ENCODE measurements at regions not wholly inside any gene's neighbourhood (a gene's known extent, or its start where the extent isn't known, plus 50 kb on each side); places are given as distances from the start of the nearest gene placed in this dataset.

DNA sequence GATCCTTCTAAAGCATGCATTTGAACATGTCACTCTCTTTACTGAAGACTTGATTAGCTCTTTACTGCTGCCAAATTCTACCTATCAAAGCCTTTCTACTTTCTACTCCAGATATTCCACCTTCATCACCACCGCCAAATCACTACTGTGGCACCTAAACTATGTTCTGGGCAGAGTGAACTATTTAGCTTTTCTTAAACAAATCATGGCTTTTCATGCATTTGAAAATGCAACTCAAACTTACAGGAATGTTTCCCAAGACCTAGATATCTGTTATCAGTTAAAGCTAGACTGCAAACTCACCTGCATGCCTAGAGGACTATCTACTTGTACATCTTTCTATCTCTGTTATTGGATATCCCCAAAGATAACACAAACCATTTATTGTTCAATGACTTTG lies 109.3 kb downstream of the MAFB start (continued):
- TF ChIP-seq, protein P1, sequence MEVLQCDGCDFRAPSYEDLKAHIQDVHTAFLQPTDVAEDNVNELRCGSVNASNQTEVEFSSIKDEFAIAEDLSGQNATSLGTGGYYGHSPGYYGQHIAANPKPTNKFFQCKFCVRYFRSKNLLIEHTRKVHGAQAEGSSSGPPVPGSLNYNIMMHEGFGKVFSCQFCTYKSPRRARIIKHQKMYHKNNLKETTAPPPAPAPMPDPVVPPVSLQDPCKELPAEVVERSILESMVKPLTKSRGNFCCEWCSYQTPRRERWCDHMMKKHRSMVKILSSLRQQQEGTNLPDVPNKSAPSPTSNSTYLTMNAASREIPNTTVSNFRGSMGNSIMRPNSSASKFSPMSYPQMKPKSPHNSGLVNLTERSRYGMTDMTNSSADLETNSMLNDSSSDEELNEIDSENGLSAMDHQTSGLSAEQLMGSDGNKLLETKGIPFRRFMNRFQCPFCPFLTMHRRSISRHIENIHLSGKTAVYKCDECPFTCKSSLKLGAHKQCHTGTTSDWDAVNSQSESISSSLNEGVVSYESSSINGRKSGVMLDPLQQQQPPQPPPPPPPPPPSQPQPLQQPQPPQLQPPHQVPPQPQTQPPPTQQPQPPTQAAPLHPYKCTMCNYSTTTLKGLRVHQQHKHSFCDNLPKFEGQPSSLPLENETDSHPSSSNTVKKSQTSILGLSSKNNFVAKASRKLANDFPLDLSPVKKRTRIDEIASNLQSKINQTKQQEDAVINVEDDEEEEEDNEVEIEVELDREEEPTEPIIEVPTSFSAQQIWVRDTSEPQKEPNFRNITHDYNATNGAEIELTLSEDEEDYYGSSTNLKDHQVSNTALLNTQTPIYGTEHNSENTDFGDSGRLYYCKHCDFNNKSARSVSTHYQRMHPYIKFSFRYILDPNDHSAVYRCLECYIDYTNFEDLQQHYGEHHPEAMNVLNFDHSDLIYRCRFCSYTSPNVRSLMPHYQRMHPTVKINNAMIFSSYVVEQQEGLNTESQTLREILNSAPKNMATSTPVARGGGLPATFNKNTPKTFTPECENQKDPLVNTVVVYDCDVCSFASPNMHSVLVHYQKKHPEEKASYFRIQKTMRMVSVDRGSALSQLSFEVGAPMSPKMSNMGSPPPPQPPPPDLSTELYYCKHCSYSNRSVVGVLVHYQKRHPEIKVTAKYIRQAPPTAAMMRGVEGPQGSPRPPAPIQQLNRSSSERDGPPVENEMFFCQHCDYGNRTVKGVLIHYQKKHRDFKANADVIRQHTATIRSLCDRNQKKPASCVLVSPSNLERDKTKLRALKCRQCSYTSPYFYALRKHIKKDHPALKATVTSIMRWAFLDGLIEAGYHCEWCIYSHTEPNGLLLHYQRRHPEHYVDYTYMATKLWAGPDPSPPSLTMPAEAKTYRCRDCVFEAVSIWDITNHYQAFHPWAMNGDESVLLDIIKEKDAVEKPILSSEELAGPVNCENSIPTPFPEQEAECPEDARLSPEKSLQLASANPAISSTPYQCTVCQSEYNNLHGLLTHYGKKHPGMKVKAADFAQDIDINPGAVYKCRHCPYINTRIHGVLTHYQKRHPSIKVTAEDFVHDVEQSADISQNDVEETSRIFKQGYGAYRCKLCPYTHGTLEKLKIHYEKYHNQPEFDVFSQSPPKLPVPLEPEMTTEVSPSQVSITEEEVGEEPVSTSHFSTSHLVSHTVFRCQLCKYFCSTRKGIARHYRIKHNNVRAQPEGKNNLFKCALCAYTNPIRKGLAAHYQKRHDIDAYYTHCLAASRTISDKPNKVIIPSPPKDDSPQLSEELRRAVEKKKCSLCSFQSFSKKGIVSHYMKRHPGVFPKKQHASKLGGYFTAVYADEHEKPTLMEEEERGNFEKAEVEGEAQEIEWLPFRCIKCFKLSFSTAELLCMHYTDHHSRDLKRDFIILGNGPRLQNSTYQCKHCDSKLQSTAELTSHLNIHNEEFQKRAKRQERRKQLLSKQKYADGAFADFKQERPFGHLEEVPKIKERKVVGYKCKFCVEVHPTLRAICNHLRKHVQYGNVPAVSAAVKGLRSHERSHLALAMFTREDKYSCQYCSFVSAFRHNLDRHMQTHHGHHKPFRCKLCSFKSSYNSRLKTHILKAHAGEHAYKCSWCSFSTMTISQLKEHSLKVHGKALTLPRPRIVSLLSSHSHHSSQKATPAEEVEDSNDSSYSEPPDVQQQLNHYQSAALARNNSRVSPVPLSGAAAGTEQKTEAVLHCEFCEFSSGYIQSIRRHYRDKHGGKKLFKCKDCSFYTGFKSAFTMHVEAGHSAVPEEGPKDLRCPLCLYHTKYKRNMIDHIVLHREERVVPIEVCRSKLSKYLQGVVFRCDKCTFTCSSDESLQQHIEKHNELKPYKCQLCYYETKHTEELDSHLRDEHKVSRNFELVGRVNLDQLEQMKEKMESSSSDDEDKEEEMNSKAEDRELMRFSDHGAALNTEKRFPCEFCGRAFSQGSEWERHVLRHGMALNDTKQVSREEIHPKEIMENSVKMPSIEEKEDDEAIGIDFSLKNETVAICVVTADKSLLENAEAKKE (CRISPR knock-in tag; IDR thresholded peaks at IDR 0.05): no peak
- TF ChIP-seq ZNF331 (CRISPR knock-in tag; IDR thresholded peaks at IDR 0.05; ENCODE audit: low read depth) (no peak), ZNF114 (CRISPR knock-in tag; IDR thresholded peaks at IDR 0.05) (no peak), NANOG (IDR thresholded peaks at IDR 0.05; ENCODE audit: borderline replicate concordance) (no peak), CREB1 (CRISPR knock-in tag; IDR thresholded peaks at IDR 0.05; ENCODE audit: low read depth) (no peak), STAT1 (IDR thresholded peaks at IDR 0.05; ENCODE audit: unreplicated experiment) (no peak), POLR2AphosphoS5 (IDR thresholded peaks at IDR 0.05; ENCODE audit: low read depth) (no peak), JUNB (IDR thresholded peaks at IDR 0.05; ENCODE audit: unreplicated experiment) (no peak)
- TF ChIP-seq, protein P2, sequence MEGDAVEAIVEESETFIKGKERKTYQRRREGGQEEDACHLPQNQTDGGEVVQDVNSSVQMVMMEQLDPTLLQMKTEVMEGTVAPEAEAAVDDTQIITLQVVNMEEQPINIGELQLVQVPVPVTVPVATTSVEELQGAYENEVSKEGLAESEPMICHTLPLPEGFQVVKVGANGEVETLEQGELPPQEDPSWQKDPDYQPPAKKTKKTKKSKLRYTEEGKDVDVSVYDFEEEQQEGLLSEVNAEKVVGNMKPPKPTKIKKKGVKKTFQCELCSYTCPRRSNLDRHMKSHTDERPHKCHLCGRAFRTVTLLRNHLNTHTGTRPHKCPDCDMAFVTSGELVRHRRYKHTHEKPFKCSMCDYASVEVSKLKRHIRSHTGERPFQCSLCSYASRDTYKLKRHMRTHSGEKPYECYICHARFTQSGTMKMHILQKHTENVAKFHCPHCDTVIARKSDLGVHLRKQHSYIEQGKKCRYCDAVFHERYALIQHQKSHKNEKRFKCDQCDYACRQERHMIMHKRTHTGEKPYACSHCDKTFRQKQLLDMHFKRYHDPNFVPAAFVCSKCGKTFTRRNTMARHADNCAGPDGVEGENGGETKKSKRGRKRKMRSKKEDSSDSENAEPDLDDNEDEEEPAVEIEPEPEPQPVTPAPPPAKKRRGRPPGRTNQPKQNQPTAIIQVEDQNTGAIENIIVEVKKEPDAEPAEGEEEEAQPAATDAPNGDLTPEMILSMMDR (conservative IDR thresholded peaks at IDR 0.05; ENCODE audit: low read depth in 2 of 2): no peak
- TF ChIP-seq, protein P3, sequence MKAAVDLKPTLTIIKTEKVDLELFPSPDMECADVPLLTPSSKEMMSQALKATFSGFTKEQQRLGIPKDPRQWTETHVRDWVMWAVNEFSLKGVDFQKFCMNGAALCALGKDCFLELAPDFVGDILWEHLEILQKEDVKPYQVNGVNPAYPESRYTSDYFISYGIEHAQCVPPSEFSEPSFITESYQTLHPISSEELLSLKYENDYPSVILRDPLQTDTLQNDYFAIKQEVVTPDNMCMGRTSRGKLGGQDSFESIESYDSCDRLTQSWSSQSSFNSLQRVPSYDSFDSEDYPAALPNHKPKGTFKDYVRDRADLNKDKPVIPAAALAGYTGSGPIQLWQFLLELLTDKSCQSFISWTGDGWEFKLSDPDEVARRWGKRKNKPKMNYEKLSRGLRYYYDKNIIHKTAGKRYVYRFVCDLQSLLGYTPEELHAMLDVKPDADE (IDR thresholded peaks at IDR 0.05): no peak
